ENCODE measurements at regions not wholly inside any gene's neighbourhood (a gene's known extent, or its start where the extent isn't known, plus 50 kb on each side); places are given as distances from the start of the nearest gene placed in this dataset.

DNA sequence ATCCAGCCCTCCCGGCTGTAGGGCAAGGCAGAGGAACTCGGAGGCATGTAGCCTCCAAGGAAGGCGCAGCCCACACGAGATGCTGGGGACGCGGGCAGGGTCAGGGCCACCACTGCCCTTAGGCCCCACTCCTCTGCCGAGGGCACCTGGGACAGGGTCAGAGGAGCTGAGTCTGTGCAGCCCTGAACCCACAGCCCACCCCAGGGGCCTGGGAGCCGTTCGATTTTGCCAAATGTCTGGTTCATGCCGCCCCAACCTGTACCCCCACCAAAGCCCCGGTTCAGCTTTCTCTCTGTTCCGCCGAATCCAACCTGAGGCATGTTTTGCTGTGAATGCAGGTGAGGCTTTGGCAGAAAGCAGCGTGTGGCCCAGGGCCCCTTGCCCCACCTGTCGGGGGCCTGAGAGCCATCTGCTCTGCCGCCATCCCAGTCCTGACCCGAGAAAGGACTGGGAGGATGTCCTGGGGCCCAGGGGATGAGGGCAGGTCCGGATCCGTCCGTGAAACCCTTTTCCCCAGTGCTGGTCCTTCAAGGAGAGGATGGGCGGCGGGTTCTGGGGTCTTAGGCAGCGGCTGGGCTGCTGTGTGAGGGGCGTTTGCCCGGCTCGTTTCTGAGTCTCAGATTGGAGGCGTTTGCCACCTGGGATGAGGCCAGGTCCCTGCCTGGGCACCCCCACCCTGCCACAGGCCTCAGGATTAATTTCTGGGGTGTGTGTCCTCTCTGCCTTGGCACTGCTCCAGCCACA is 79.3 kb upstream of the GATA5 start:
- H3K4me3 ChIP-seq (ENCODE audit: low read depth, low read length), result no peak overlapping the region
- TF ChIP-seq, protein P1, sequence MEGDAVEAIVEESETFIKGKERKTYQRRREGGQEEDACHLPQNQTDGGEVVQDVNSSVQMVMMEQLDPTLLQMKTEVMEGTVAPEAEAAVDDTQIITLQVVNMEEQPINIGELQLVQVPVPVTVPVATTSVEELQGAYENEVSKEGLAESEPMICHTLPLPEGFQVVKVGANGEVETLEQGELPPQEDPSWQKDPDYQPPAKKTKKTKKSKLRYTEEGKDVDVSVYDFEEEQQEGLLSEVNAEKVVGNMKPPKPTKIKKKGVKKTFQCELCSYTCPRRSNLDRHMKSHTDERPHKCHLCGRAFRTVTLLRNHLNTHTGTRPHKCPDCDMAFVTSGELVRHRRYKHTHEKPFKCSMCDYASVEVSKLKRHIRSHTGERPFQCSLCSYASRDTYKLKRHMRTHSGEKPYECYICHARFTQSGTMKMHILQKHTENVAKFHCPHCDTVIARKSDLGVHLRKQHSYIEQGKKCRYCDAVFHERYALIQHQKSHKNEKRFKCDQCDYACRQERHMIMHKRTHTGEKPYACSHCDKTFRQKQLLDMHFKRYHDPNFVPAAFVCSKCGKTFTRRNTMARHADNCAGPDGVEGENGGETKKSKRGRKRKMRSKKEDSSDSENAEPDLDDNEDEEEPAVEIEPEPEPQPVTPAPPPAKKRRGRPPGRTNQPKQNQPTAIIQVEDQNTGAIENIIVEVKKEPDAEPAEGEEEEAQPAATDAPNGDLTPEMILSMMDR (IDR thresholded peaks at IDR 0.05; ENCODE audit: control insufficient read depth, extremely low read depth, insufficient read depth), result no peak
- DNase-seq (ENCODE audit: low read depth), result no peak

DNA sequence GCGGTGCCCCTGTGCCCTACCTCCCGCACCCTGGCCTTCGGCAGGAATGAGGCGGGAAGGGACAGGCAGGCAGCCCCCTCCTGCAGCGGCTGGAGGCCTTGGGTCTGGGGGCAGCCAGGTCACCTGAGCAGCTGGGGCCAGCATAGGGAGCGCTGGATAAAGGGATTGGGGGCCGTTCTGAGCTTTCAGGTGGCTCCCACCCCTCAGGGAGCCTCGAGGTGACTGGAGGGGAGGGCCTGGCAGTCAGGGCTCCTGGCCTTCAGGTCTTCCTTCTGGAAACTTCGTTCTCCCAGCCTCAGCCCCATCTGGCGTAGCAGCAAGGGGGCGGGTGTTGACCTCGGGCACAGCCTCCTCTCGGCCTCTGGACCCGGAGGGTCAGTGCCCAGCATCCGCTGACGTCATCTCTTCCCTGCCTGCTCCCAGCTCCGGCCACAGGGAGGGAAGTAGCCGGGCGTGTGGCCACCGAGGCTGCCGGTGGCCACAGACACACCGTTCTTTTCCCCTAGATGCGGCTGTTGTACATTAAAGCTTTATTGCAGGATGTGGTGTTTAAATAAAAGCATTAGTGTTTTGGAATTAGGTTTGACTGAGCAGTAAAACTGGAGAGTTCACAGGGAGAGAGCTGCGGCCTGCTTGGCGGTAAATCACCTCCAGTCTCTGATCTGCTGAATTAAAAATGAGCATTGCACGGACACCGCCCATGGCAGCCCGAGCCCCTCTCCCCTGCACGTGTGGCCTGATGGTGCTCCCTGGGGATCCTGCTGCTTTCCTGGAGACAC is 80.0 kb upstream of the GATA5 start:
- DNase-seq (ENCODE audit: low read depth), result no peak
- TF ChIP-seq, protein P1 (IDR thresholded peaks at IDR 0.05; ENCODE audit: control insufficient read depth, extremely low read depth, insufficient read depth), result no peak
- no peak overlapping the region for H3K4me3 ChIP-seq (ENCODE audit: low read depth, low read length)

DNA sequence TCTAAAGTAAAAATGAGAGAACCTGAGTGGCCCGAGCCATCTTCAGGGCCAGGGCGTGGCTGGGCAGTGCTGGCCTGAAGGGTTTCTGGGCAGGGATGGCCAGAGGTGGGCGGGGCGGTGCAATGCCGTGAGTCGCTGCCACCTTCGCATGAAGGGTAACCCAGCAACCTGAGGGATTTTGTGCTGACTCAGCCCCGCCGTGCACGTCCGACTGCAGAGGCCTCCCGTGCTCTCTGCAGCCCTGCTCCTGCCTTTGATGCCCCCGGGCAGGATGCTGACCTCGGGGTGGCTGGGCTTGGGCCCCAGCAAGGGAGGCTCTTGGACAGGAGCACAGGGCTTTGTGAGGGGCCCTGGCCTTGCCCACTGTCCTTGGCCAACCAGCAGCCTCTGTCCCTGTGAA is 81.7 kb upstream of the GATA5 start:
- TF ChIP-seq, protein P1 (IDR thresholded peaks at IDR 0.05; ENCODE audit: control insufficient read depth, extremely low read depth, insufficient read depth), result no peak
- DNase-seq (ENCODE audit: low read depth), result no peak
- H3K4me3 ChIP-seq (ENCODE audit: low read depth, low read length), result no peak overlapping the region

DNA sequence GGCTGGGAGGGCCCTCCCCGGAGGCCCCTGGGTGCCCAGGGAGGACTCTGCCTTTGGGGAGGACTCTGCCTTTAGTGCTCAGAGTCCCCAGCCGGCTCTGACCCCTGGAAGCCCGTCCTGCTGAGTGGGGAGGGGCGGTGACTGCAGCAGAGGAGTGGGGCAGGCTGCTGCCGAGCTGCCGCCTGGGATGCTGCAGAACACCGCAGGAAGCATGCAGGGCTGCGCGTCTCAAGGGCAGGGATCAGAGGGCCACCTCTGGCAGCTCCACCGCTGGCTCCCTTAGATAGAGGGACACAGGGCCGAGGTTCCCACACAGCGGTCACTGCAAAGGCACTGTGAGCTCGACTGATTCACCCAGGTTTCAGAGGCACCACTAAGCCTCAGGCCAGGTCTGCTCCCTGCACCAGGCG is 82.2 kb upstream of the GATA5 start:
- TF ChIP-seq, protein P1 (IDR thresholded peaks at IDR 0.05; ENCODE audit: control insufficient read depth, extremely low read depth, insufficient read depth), result no peak
- DNase-seq (ENCODE audit: low read depth), result no peak
- H3K4me3 ChIP-seq (ENCODE audit: low read depth, low read length), result no peak overlapping the region

DNA sequence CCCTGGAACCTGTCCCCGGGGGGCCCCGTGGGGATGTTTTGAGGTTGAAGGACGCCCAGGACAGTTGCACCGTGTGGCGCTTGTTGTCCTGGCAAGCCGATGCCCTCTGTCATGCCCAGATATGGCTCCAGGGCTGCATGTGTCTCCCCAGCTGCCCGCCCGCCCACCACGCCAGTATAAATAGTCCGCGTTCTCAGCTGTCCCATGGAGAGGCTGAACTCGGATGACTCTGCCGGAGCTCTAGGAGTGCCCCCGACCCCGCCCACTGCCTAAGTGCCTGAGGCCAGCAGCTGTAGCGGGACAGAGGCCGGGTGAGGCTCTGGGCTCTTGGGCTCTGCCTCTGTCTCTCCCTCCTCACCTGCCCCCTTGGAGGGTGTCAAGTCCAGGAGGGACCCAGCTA is 83.0 kb upstream of the GATA5 start:
- no peak for DNase-seq (ENCODE audit: low read depth)
- no peak overlapping the region for H3K4me3 ChIP-seq (ENCODE audit: low read depth, low read length)
- TF ChIP-seq, protein P1 (IDR thresholded peaks at IDR 0.05; ENCODE audit: control insufficient read depth, extremely low read depth, insufficient read depth), result no peak

DNA sequence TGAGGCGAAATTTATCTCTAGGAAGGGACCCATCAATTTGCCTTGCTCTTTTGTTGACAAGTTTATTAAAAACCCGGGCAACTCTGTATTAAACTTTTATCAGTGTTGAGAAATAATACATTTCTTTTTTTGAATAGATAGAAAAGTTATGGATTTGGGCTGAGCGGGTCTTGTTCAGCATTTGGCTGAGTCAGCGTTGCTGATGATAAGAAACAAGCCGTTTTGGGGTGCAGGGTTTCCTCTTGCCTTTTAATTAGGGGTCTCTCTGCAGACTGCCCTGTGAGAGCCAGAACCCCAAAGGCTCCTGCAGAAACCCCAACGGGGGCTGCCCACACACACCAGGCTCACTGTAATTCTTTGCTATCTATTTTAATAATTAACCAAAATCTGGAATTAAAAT is 82.1 kb upstream of the SLCO4A1 start:
- no peak overlapping the region for H3K4me3 ChIP-seq (ENCODE audit: low read depth, low read length)
- TF ChIP-seq, protein P1 (IDR thresholded peaks at IDR 0.05; ENCODE audit: control insufficient read depth, extremely low read depth, insufficient read depth), result no peak
- DNase-seq (ENCODE audit: low read depth), result no peak
